ENCODE measurements at regions not wholly inside any gene's neighbourhood (a gene's known extent, or its start where the extent isn't known, plus 50 kb on each side); places are given as distances from the start of the nearest gene placed in this dataset.

- CTCF ChIA-PET = no interaction called here
- no peaks in the 10 kb centered on the region for H3K79me2 ChIP-seq (ENCODE audit: control insufficient read depth, insufficient read depth, low read length)
- no peaks in the 10 kb centered on the region for H3K9me3 ChIP-seq (ENCODE audit: control extremely low read depth in 1 of 3, control insufficient read depth in 2 of 3, insufficient read depth in 1 of 3, low read length in 2 of 3)
- no CpG with 5 or more reads among the region's 2 CpGs for WGBS (ENCODE audit: insufficient coverage)
- peaks cover 0 to 2% (median 0%) of the 10 kb centered on the region in 4 experiments for H3K27me3 ChIP-seq (replicated peaks in 1 of 4; ENCODE audit: control extremely low read depth in 1 of 4, control insufficient read depth in 3 of 4, insufficient read depth in 4 of 4, low read length in 3 of 4)
- H3K9ac ChIP-seq (ENCODE audit: low read length) = no peak overlapping the region
- H3K36me3 ChIP-seq (replicated peaks in 1 of 2; ENCODE audit: control extremely low read depth in 1 of 2, control insufficient read depth in 1 of 2, extremely low read depth in 1 of 2, insufficient read depth in 2 of 2, low read length in 1 of 2) = no peaks in the 10 kb centered on the region
- Mint-ChIP-seq H3K27me3 (peaks cover 1% of the 10 kb centered on the region), H3K4me1 (no peaks in the 10 kb centered on the region), H3K27ac (no peak overlapping the region), H3K4me3 (no peak overlapping the region), H3K9me3 (ENCODE audit: insufficient read depth) (no peaks in the 10 kb centered on the region)
- H3K4me1 ChIP-seq (ENCODE audit: control insufficient read depth in 2 of 2, insufficient read depth in 2 of 2, low read length in 2 of 2) = no peaks in the 10 kb centered on the region
- H3K27ac ChIP-seq (ENCODE audit: low read length in 2 of 2) = no peak overlapping the region
- no peak overlapping the region for H3K4me2 ChIP-seq (replicated peaks; ENCODE audit: low read depth, low read length, poor library complexity, severe bottlenecking)
- POLR2A ChIA-PET = no interaction called here
- ATAC-seq (ENCODE audit: low read depth) = no peak
- H2AFZ ChIP-seq (ENCODE audit: insufficient read depth, low read depth, low read length, poor library complexity, severe bottlenecking) = no peak overlapping the region
- intact Hi-C loops (cut with micrococcal nuclease) = no loop called here
- H3K4me3 ChIP-seq (ENCODE audit: control extremely low read depth in 1 of 5, extremely low read depth in 1 of 5, insufficient read depth in 1 of 5, low read depth in 2 of 5, low read length in 4 of 5) = no peak overlapping the region
- TF ChIP-seq EZH2 (IDR thresholded peaks at IDR 0.05; ENCODE audit: borderline replicate concordance, insufficient read depth, low read depth, low read length, poor library complexity, severe bottlenecking) = no peak
- TF ChIP-seq CTCF (IDR thresholded peaks at IDR 0.05) = no peak
- H4K20me1 ChIP-seq (ENCODE audit: control insufficient read depth, insufficient read depth, low read length, poor library complexity, severe bottlenecking) = no peaks in the 10 kb centered on the region
- no peak for DNase-seq
Measured at GRCh38 chr22:34804604-34805003, 261.4 kb upstream of the ISX start.

DNA sequence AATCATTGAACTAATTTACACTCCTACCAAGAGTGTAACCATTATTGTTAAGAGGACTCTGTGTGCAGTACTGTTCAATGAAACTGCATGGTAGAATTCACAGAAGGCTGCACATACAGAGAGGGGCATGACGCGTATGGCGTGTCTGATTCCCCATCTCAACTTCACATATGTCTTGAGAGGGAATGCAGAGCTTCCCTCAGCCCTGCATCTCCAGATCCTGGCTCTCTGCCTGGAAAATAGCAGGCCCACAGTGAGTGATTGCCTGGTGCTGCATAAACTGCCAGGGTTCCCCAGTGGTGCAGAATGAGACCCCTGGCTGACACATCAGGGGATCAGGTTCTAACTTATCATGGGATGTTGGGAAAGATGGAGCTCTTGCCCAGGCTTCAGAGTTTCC is 260.2 kb upstream of the ISX start:
- intact Hi-C loops (cut with micrococcal nuclease) = no loop called here
- DNase-seq (no peak), ATAC-seq (ENCODE audit: low read depth) (no peak)
- H3K4me1 Mint-ChIP-seq = no peaks in the 10 kb centered on the region
- H3K27me3 Mint-ChIP-seq = peaks cover 3% of the 10 kb centered on the region
- no peaks in the 10 kb centered on the region for H3K9me3 Mint-ChIP-seq (ENCODE audit: insufficient read depth)
- POLR2A ChIA-PET = no interaction called here
- Histone ChIP-seq H3K9ac (ENCODE audit: low read length) (no peak overlapping the region), H3K9me3 (ENCODE audit: control extremely low read depth in 1 of 3, control insufficient read depth in 2 of 3, insufficient read depth in 1 of 3, low read length in 2 of 3) (no peaks in the 10 kb centered on the region), H3K4me3 (ENCODE audit: control extremely low read depth in 1 of 5, extremely low read depth in 1 of 5, insufficient read depth in 1 of 5, low read depth in 2 of 5, low read length in 4 of 5) (no peak overlapping the region), H2AFZ (ENCODE audit: insufficient read depth, low read depth, low read length, poor library complexity, severe bottlenecking) (no peak overlapping the region), H3K4me1 (ENCODE audit: control insufficient read depth in 2 of 2, insufficient read depth in 2 of 2, low read length in 2 of 2) (no peaks in the 10 kb centered on the region), H3K27me3 (replicated peaks in 1 of 4; ENCODE audit: control extremely low read depth in 1 of 4, control insufficient read depth in 3 of 4, insufficient read depth in 4 of 4, low read length in 3 of 4) (peaks cover 0 to 2% (median 0%) of the 10 kb centered on the region in 4 experiments), H4K20me1 (ENCODE audit: control insufficient read depth, insufficient read depth, low read length, poor library complexity, severe bottlenecking) (no peaks in the 10 kb centered on the region), H3K79me2 (ENCODE audit: control insufficient read depth, insufficient read depth, low read length) (no peaks in the 10 kb centered on the region), H3K4me2 (replicated peaks; ENCODE audit: low read depth, low read length, poor library complexity, severe bottlenecking) (no peak overlapping the region), H3K27ac (ENCODE audit: low read length in 2 of 2) (no peak overlapping the region), H3K36me3 (replicated peaks in 1 of 2; ENCODE audit: control extremely low read depth in 1 of 2, control insufficient read depth in 1 of 2, extremely low read depth in 1 of 2, insufficient read depth in 2 of 2, low read length in 1 of 2) (no peaks in the 10 kb centered on the region)
- CTCF ChIA-PET = no interaction called here
- no peak overlapping the region for H3K27ac Mint-ChIP-seq
- no peak for TF ChIP-seq CTCF (IDR thresholded peaks at IDR 0.05)
- no peak for TF ChIP-seq EZH2 (IDR thresholded peaks at IDR 0.05; ENCODE audit: borderline replicate concordance, insufficient read depth, low read depth, low read length, poor library complexity, severe bottlenecking)
- no peak overlapping the region for H3K4me3 Mint-ChIP-seq
- 100% methylated on average over 1 of the region's 3 CpGs for WGBS (ENCODE audit: insufficient coverage)

Measured in B cell (primary cell).